Keratinocyte (primary cell): ENCODE measurements at regions not wholly inside any gene's neighbourhood (a gene's known extent, or its start where the extent isn't known, plus 50 kb on each side); places are given as distances from the start of the nearest gene placed in this dataset.

Experiments
- CTCF ChIP-seq, 3 experiments: IDR thresholded peaks in 1 of 3; conservative IDR thresholded peaks in 1 of 3; optimal IDR thresholded peaks in 1 of 3; 2 replicates in 2 of 3; 3 replicates in 1 of 3; pipeline versions ENCODE3 to v1.5.1; 2011; ENCODE audit warnings: low read length in 3 of 3, mild to moderate bottlenecking in 3 of 3, moderate library complexity in 2 of 3, control low read depth in 1 of 3, inconsistent platforms in 1 of 3; ENCODE audit not compliant: insufficient read depth in 2 of 3; ENCODE audit errors: extremely low read depth in 1 of 3
- EZH2 ChIP-seq: IDR thresholded peaks from one replicate; pipeline ENCODE4 v1.6.1; 2012; ENCODE audit warnings: inconsistent platforms, mild to moderate bottlenecking, low read length, moderate library complexity

- TF ChIP-seq CTCF (optimal IDR thresholded peaks at IDR 0.05 in 1 of 3, IDR thresholded peaks at IDR 0.05 in 1 of 3, conservative IDR thresholded peaks at IDR 0.05 in 1 of 3; ENCODE audit: extremely low read depth in 1 of 3, insufficient read depth in 2 of 3, low read length in 3 of 3) (no peak), EZH2 (no peak)
Observed at GRCh38 chr1:55275151-55275748, 60.1 kb upstream of the USP24 start.
